RCC 7860 (cell line): ENCODE measurements at regions not wholly inside any gene's neighbourhood (a gene's known extent, or its start where the extent isn't known, plus 50 kb on each side); places are given as distances from the start of the nearest gene placed in this dataset.
A peak's percentile ranks its signal among the peaks of the same experiment; 100 is the strongest.

Experiments
- DNase-seq: peaks from one replicate; pipeline ENCODE4 v3.0.0-alpha.2; 2015; ENCODE audit warnings: low spot score
- FAIRE-seq: peaks from 2 replicates; lab custom pipeline; 2012; peaks lifted over from hg19 to GRCh38; lab: Jason Lieb, UNC

DNA sequence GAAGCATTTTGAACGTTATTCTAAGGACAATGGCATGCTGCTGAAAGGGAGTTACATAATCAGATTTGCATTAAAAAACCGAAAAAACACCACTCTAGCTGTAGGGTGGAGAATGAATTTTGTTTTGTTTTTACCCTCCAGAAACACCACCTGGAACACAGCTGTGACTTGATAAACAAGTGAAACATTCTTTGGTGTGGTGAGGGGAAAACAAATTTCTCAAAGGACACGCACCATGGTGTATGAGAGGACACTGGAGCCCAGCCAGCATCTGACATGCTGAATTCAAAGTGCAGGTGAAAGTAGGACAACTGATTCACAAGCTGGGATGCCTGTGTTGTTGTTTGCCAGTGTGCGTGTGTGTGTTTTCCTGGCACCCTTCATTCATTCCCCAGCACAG, 554.5 kb upstream of the TBL1XR1 start:
- no peak for DNase-seq
- no peak for FAIRE-seq

DNA sequence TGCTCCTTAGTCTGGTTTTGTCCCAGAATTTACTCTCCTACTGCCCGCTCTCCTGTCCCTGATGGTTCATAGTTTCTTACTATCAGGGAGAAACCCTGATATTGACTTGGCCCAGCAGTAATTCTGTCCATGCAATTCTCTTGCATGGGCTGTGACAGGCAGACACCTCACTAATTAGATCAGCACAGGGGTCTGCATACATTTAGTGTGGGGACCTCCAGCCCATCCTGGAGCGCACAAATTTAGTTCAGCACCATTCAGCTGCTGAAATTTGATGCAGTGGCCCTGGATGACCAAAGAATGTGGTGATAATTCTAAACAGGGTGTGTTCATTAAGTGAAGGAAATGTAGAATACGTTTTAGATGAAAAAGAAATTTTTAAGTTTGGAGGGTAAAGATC, 555.5 kb upstream of the TBL1XR1 start:
- FAIRE-seq = no peak

DNA sequence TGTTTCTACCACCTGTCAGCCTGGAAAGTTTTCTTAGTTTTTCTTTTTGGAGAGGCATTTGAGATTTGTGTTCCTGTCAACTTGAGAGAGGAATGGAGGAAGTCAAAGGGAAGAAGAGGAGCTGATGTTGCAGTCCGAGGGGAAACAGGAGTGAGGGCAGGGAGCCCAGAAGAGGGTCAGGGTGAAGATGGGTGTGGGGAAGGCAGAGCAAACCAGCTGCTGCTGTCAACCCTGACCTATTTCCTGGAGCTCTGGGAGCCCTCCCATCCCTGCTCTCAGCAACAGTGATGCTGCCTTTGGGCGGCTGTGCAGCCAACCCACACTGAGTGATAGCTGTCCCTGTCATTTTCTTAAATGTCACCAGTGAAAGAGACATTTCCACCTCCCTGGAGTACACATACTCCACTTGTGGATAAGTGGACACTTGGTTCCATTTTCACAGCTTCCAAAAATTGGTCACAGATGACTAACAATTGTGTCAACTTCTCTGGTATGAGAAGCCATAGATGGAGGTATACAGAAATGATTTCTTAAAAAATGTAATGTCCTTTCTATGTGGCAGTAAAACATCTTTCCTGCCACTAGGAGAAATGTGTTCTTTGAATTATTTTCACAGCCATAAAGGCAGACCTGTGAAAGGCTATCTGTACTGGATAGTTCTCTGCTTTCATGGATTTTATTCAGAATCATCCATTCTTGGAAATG, 556.3 kb upstream of the TBL1XR1 start:
- peak; percentile 39 for DNase-seq
- peak; percentile 33 for FAIRE-seq

More for the DNA sequence above, 555.5 kb upstream of the TBL1XR1 start:
- DNase-seq = no peak

DNA sequence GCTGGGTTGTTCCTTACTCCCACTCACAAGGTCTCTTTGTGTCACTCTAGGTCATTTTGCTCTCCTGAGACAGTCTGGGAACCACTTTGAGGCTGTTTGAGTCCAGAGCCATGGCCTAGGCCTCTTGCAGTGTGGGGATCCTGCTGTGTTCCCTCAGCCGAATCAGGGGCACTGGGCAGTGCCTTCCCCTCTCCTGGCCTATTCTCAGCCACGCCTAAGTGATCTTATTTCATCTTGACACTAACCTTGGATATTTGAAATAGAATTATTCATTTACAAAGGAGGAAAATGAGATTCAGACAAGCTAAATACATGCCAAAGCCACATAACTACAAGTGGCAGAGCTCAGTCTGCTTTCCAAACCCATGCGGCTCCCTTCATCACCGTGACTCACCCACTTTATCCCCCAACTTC, 557.2 kb upstream of the TBL1XR1 start:
- peak; percentile 91 for DNase-seq
- FAIRE-seq = peak; percentile 99

DNA sequence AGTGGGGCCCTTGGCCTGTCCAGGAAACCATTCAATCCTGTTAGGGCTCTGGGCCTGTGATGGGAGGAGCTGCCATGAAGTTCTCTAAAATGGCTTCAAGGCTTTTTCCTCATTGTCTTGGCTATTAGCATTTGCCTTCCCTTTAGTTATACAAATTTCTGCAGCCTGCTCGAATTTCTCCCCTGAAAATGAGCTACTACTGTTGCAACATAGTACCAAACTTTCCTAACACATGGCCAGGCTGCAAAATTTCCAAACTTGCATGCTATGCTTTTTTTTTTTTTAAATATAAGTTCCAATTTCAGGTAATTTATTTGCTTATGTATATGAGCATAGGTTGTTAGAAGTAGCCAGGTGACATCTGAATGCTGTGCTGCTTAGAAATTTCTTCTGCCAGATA, 560.8 kb upstream of the TBL1XR1 start:
- no peak for FAIRE-seq
- DNase-seq = no peak

DNA sequence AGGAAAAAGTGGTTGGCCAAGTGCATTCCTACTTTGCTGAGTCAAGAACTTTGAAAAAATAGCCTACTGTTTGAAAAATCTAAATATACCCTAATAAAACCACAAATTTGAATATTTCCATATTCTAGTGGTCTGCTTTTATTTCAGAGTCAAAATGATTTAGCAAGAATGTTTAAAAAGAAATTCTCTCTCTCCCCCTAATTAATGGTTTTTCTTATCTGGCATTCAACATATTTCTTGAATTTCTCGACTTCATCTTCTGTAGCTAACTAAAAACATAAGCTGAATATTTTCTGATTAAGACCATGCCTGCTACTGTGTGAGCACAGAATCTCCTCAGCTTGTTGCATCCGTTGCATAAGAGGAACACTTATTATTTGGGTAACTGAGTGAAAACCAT, 563.5 kb upstream of the TBL1XR1 start:
- FAIRE-seq = no peak
- DNase-seq = no peak

DNA sequence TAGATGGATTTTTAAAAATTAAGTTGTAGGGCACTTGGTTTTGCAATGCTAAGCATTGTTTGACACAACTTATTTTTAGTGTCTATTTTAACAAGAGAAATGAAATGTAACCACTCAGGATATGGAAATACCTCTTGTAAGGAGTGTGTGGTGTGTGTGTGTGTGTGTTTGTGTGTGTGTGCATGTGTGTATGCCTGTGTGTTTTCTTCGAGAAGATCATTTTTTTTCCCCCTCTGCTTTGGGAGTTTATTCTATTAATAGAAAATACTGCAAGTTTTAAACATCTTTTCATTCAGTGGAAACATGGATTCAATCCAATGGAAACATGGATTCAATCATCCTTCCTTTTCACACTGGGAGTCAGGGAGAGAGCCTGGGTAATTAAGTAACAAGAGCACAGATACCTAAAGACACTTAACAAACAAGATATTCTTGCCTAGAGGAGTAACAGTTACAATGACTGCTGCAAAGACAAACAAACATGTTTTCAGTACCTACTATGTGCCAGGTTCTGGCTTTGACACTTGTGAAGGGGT, 567.2 kb upstream of the TBL1XR1 start:
- DNase-seq (no peak), FAIRE-seq (no peak)

DNA sequence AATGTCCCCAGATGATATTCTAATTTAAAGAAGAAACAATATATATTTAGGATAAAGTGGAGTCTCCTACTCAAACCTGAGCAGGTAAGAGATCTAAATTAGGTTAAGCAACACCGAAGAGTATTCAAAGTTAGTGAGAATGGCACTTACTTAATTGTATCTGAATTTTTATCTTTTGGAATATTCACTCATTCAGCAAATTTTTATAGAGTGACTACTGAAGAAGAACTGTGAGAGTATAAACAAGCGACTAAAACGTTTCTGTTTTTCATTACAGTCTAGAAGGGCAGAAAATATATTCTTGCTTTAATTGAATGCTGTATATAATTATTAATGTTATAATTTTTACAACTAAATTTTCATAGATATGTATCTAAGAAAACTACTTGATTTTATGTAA, 567.7 kb upstream of the TBL1XR1 start:
- no peak for DNase-seq
- peak; percentile 55 for FAIRE-seq

DNA sequence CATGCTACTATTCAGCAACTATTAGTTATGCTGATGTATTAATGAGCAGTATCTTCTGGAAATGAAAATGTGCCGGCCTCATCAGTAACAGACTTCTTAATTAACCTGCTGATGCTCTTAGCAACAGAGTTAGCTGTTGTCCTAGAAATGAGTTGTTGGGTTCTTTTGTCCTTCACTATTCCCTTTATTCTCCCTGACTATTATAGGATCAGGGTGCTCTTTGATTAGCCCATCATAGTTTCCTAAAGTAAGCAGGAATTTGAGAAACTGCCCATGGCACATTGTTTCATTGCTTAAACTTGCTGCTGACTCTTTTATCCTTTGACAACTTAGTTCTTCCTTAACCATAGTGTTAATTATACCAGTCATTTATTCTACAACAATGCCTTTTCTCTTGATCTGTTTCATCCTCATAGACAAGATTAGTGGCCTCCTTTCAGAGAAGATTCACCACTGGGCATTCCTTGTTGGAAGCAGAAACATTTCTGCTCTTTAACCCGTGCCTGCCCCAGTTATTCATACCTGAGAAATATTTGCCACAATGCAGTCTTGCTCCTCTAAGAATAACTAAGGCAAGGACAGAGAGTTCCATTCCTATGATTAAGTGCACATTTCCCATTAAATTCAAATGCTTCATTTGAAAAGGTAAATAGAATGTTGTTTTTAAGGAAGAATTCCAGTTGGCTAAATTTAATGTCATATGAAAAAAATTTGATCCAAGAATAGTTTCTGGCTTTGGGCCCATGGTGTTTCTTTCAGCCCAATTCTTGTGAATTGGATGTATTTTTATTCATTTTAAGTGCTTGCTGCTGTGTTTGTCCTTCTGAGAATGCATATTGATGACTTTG, 573.3 kb upstream of the TBL1XR1 start:
- DNase-seq = peak; percentile 67
- no peak for FAIRE-seq

DNA sequence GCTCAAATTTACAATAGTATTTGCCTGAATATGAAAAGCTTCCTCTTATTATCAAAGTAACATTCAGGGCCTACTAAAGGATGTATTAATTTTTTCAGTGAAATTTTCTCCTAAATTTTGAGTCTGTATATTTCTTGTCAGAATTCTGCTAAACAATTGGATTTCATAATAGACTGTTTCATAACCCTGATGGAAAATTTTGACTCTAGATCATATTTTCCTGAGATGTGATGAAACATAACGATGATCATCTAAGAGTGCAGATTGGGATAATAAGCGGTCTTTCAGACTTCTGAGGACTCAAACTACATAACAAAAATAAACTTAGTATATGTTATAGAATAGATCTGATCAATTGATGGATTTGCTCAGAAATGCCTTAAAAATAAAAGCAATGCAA, 574.5 kb upstream of the TBL1XR1 start:
- DNase-seq (no peak), FAIRE-seq (no peak)

DNA sequence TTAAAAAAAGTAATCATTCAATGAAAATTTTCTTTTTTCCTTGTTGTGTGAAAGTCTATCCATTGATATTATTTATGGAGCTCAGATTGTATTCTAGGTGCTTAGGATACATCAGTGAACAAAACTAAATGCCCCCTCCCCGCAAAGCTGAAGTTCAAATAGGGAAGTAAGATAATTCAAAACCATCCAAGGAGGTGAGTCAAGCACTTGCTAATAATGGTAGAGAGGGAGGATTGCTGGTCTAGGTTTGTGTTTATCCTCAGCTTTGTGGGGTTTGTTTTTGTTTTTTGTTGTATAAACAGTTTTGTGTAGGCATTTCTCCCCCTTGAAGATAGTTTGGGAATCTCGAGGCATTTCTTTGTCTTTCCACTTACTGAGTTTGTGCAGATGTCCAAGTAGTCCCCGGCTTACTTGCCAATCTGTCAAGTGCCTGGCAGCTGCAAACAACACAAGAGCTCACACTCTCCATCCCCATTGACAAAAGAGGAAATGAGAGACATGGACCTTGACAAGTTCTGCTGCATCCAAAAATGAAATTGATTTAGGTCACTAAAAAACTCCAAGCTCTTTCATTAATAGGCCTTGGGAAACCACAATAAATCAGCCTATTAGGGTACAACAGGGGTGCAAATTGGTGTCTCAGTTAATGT, 575.8 kb upstream of the TBL1XR1 start:
- FAIRE-seq = no peak
- no peak for DNase-seq

DNA sequence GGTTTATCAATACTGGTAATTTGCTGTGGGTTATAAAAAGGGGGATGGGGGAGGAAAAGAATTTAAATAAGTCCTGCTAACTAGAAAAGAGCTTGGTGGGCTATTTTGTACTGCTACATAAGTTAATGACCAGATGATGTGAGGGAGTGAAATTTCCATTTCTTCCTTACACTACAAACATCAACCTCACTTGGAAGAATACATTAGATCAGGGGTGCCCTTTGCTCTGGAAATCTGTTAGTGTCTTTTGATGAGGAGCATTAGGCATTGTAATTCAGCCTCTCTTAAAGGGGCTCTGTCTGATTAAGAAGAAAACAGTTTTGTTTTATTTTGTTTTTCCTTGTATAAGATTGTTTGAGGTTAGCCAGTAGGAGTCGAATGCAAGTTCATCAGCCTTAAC, 576.4 kb upstream of the TBL1XR1 start:
- no peak for FAIRE-seq

DNA sequence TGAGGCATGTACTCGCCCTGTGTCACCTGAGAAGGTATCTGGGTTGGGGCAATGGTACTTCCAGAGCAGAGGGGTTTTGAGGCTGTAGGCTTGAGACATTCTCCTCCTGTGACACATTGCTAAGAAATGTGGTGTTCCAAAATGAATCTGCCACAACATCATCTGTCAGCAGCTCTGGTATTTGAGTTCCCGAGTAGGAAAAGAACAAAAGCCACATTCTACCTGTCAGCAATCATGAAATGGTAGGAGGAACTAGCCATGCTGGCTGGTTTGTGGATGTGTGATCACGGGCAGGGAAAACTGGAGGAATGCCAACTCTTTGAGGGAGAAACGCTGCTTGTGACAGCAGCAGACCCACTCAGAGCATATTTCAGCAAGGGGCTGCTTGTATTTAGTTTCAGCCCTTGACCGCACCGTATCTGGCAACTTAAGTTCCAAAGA, 579.4 kb upstream of the TBL1XR1 start:
- FAIRE-seq = peak; percentile 90

More for the DNA sequence above, 576.4 kb upstream of the TBL1XR1 start:
- DNase-seq = no peak

DNA sequence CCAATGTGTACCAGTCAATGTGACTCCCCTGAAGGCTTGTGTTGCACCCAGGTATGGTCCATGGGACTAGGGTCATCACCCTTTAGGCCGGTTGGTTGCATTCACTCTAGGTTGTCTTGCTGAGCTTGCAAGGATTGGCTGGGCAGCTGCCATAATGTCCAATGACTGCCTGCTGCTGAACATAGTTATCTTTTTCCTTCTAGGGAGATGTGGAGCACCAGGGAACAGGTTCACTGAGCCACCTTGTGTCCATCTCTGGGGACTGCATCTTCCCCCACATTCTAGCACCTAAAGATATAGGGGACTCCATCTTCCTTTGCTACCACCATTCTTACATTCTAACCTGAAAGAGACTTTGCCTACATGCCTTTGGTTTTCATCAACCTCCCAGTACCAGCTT, 580.4 kb upstream of the TBL1XR1 start:
- FAIRE-seq (no peak), DNase-seq (peak; percentile 54)

More for the DNA sequence above, 579.4 kb upstream of the TBL1XR1 start:
- peak; percentile 96 for DNase-seq

DNA sequence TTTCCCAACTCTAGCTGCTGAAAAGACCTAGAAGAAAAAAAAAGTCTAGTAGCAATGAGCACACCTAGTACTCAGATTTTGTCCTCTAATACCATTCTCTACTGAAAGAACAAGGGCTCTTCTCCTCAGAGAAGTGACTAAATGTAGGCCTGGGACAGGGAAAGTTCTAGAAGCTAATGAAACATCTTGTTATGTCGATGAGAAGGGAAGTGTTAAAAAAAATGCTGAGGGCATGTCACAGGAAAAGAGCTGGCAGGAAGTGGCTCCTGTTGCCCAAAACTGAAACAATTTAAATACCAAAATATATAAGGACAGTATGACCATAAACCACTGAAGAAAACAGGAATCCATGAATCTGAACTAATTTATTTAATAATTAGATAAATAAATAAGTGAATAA, 581.4 kb upstream of the TBL1XR1 start:
- no peak for DNase-seq
- FAIRE-seq = no peak

DNA sequence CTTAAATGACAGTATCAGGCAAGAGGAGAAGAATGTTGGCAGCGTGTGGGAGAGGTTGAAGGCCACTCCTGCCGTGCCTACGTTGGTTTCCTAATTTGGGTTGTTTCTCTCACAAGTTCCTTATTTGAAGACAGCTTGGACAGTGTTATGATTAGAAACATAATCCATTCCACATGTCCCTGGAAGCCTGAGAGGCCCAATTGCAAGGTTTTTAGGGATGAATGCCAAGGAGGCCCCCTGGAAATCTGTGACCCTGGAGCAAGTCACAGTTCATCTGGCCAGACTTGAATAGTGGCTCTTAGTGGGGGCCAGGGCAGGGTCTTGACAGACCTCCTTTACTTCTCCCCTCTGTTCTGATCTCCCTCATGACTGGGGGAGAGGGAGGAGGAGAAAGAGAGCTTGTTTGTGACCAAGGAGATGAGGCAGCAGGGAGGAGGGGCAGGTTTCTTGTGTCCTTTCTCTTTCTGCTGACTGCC, 584.4 kb upstream of the TBL1XR1 start:
- DNase-seq (no peak), FAIRE-seq (no peak)

DNA sequence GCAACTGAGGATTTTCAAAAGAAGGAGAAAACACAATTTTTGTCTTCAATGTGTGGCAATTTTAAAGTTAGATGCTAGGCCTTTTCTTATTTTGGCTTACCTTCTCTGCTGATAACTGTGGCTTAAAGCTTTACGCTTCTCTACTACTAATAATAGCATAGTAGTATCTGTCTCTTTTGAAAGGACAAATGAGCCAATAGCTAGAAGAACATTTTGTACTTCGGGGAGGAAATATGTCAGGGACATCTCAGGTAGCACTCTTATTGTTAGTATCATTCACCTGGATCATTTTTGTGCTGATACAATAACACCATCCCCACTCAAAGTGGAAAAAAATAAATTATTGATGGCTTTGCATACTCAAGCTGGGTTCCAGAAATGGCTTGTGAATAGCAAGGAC, 586.1 kb upstream of the TBL1XR1 start:
- no peak for DNase-seq
- FAIRE-seq = no peak

DNA sequence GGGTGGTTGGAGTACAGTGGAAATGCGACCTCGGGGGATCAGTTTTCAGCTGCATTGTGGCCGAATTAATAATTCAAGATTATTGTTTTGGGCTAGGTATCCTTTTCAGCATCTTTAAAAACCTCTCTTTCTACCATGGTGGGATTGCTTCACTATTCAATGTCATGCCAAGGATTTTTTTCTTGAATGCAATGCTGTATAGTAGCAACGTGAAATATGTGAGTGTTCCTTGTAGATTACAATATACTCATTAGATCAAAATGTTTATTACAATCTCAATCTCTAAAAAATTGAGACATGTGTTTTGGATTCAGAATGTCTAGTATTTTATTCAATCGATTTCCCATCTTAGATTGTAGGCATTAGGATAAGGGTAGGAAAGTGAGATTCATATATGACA, 586.5 kb upstream of the TBL1XR1 start:
- DNase-seq (no peak), FAIRE-seq (no peak)

DNA sequence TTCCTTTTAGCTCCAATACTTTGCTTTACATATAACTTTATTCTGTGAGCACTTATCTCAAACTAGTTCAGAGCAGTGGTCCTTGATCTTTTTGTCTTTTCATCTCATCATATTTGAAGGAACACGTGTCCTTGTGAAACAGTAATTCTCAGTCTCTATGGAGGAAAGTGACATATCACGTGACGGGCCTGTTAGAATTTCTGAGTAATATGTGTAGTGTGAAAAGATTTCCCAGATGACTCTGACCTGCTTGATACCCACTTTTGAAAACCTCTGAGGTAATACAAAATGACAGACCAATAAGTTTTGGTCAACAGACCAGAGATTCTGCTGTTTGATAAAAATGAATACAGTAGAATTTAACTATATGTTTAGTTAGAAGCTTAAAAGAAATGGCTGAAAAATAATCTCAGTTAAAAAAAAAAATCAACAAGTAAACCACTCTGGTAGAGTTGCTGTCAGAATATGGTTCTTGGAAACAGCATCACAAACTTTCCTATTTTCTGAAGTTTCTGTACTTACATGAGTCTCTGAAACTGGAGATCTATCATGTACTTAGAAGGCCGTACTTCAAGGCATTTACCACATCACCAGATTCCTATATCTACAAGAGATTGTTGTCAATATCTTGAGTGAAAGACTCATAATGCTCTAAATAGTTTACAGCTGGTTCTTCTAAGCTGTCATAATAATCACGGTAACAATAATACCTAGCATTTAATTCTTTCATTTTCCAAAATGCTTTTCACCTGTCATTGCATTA, 590.2 kb upstream of the TBL1XR1 start:
- FAIRE-seq = no peak
- DNase-seq = no peak

DNA sequence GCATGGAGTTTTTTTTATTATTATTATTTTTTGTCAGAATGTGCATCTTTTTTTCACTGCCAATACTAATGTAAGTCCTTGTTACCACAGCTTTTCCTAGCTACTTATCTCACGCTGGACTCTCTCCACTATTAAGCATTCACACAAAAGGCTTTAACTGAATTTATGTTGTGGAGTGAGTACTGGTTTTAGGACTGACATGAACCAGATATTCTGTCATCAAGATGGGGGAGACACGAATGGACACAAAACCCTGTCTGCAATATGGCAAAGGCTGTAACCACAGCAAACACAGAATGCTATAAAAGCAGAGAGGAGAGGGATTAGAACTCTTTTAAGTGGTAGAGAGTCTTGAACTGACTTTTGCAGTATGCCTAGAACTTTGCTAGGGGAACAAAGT, 592.2 kb upstream of the TBL1XR1 start:
- DNase-seq = no peak
- no peak for FAIRE-seq
